Fibroblast of skin of right quadriceps (primary cell): ENCODE measurements at regions not wholly inside any gene's neighbourhood (a gene's known extent, or its start where the extent isn't known, plus 50 kb on each side); places are given as distances from the start of the nearest gene placed in this dataset.

Experiments
- DNase-seq: peaks from one replicate; pipeline ENCODE4 v3.0.0-alpha.2; 2013

DNA sequence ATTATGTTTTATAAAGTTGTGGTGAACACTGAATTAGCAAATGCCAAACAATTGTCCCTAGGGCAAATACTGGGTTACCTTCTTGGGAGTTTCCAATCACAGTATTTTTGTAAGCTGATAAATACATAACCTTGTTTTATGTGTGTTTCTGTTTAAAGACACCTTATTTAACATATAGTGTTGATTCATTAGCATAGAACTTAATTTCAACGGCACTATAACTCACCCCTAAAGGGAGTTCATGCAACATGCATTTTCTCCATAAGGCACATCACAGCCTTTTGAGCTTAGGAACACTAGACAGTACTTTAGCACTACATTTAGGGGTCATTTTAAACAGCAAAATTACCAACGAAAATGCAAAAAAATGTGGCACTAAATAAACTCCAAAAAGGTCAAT lies 74.2 kb upstream of the TYRP1 start:
- no peak for DNase-seq

GRCh38 chr9:12625844-12626243 lies 67.3 kb upstream of the TYRP1 start:
- DNase-seq: no peak

GRCh38 chr9:12627096-12627495 lies 66.1 kb upstream of the TYRP1 start:
- no peak for DNase-seq

DNA sequence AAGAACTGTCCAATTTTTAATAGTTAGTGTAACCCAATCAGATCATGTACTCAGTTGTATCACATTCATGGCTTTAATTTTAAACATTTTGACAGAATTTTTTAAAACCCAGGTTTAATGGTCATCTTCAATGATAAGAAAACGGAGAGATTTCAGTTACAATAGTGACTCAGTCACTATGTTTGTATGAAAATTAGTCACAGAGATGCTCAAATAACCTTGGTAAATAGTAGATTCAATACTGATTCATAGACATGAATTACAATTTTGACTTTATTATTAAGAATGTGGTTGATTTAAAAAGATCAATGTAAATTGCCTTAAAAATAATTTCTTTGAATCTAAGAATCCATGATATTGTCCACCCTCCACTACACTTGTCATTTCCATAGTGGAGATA lies 64.6 kb upstream of the TYRP1 start:
- DNase-seq: no peak

GRCh38 chr9:12629067-12629466 lies 64.1 kb upstream of the TYRP1 start:
- DNase-seq: no peak

- DNase-seq: no peak
These were observed 61.3 kb upstream of the TYRP1 start for GRCh38 chr9:12631866-12632265.

GRCh38 chr9:12633016-12633765 lies 60.0 kb upstream of the TYRP1 start:
- no peak for DNase-seq

- peak; percentile 49 for DNase-seq
These were observed 53.1 kb upstream of the TYRP1 start for GRCh38 chr9:12640016-12640587.

DNA sequence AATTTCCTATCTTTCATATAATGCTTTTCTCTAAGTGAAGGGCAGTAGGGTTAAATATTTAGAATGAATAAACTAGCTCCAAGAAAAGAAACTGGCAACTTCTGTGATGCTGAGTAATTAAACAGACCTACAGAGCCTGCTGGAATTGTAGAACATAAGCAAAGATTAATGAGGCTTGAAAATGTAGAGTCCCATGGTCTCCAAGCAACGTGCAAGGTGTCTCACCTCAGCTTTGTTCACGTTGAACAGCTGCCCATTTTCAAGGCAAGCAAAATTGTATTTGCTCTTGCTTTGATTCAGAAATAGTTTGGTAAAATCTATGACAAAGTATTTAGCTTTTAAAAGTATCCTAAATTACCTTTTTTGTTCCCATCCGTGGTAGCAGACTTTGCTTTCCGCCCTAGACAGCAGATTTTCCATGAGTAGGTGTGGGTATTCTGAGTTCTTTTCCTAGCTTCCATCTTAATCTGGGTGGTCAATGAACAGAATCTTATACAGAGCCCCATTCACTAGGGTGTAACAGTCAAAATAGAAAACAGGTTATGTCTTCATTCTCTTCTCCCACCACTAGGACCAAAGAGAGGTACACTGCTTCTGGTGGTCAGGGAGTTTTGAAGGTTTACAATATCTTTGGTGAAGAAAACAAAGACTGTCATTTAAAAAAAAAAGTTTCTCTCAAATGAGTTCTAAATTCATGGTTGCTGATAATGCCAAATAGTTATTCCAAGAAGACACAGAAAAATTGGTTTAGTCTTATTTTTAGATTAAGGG lies 52.1 kb upstream of the TYRP1 start:
- no peak for DNase-seq
